HepG2 (cell line): ENCODE measurements at regions not wholly inside any gene's neighbourhood (a gene's known extent, or its start where the extent isn't known, plus 50 kb on each side); places are given as distances from the start of the nearest gene placed in this dataset.

ENCODE experiments used
- ATAC-seq: fragments of 200-7000 bp; cut with Tn5 transposase; 3 replicates; pipeline ENCODE4 v1.9.1; 2020; ENCODE audit warnings: mild to moderate bottlenecking, moderate library complexity
- BruUV-seq: library from RNA; stranded (reverse); fragments of 400-500 nt; replicated peaks from 2 replicates; lab custom pipeline; 2021; lab: Mats Ljungman, UMichigan
- CTCF ChIA-PET: fragments of 300-600 bp; formaldehyde crosslinking; extraction: SDS; loops from one replicate; lab custom pipeline; 2021; ENCODE audit warnings: low total read pairs, inconsistent platforms, low intra/inter-chr PET ratio; lab: Yijun Ruan, JAX
- POLR2A ChIA-PET: fragments of 350-600 bp; sonication (Branson Sonifier 250); formaldehyde crosslinking; loops from one replicate; lab custom pipeline; 2020; ENCODE audit warnings: antibody characterized with exemption, inconsistent platforms; lab: Yijun Ruan, JAX
- DNase-seq: peaks from one replicate; pipeline ENCODE4 v3.0.0-alpha.2; 2015; ENCODE audit warnings: low spot score
- FAIRE-seq: peaks from 3 replicates; lab custom pipeline; 2011; peaks lifted over from hg19 to GRCh38; lab: Jason Lieb, UNC
- H2AFZ ChIP-seq: one replicate; pipeline ENCODE4 v1.6.1; 2011; ENCODE audit warnings: low read length, inconsistent platforms
- H3K27ac ChIP-seq: fragments of 300-600 bp; 3 replicates; pipeline ENCODE4 v1.8.0; 2011; ENCODE audit warnings: mixed run types, mild to moderate bottlenecking, mixed read lengths, low read length, inconsistent platforms; ENCODE audit not compliant: insufficient read depth; ENCODE audit errors: extremely low read length
- H3K27me3 ChIP-seq, 2 experiments: fragments of 200-600 bp in 1 of 2; 2 replicates in 1 of 2; 3 replicates in 1 of 2; pipeline versions ENCODE4 v1.6.0 to v1.8.0; 2011; ENCODE audit warnings: low read length in 2 of 2, mild to moderate bottlenecking in 2 of 2, moderate library complexity in 2 of 2, inconsistent platforms in 1 of 2; ENCODE audit not compliant: insufficient read depth in 2 of 2, control insufficient read depth in 1 of 2
- H3K36me3 ChIP-seq, 2 experiments: fragments of 200-600 bp in 1 of 2; replicated peaks in 1 of 2; 2 replicates in 1 of 2; 3 replicates in 1 of 2; pipeline versions ENCODE4 v1.5.1 to v1.8.0; 2011; ENCODE audit warnings: low read length in 2 of 2, inconsistent platforms in 1 of 2; ENCODE audit not compliant: insufficient read depth in 2 of 2, control insufficient read depth in 1 of 2
- H3K4me1 ChIP-seq: 2 replicates; pipeline ENCODE4 v1.5.1; 2012; ENCODE audit warnings: low read length, inconsistent platforms; ENCODE audit not compliant: insufficient read depth
- H3K4me2 ChIP-seq: 2 replicates; pipeline ENCODE4 v1.6.0; 2011; ENCODE audit warnings: low read depth, low read length, inconsistent platforms
- H3K4me3 ChIP-seq, 3 experiments: fragments of 200-600 bp in 1 of 3; sonication (generic), shearing (Covaris generic) in 1 of 3; replicated peaks in 1 of 3; 2 replicates each; pipeline ENCODE4 v1.5.1; 2011 to 2016; ENCODE audit warnings: low read length in 3 of 3, inconsistent platforms in 2 of 3, low read depth in 2 of 3, mild to moderate bottlenecking in 2 of 3, control low read depth in 1 of 3, mixed read lengths in 1 of 3; ENCODE audit not compliant: insufficient read depth in 1 of 3
- H3K79me2 ChIP-seq: one replicate; pipeline ENCODE4 v1.6.1; 2011; ENCODE audit warnings: low read length, inconsistent platforms; ENCODE audit not compliant: insufficient read depth
- H3K9ac ChIP-seq: 2 replicates; pipeline ENCODE4 v1.6.0; 2011; ENCODE audit warnings: mild to moderate bottlenecking, low read depth, low read length, inconsistent platforms; ENCODE audit not compliant: insufficient read depth
- H3K9me3 ChIP-seq: 2 replicates; pipeline ENCODE4 v1.5.1; 2012; ENCODE audit warnings: mild to moderate bottlenecking, low read length
- H4K20me1 ChIP-seq: 2 replicates; pipeline ENCODE4 v1.6.0; 2011; ENCODE audit warnings: inconsistent platforms, mild to moderate bottlenecking, low read length, moderate library complexity; ENCODE audit not compliant: insufficient read depth
- ATF4 ChIP-seq, 2 experiments: fragments of 450-650 bp in 1 of 2; sonication (generic) in 1 of 2; formaldehyde crosslinking; IDR thresholded peaks; 2 replicates each; pipeline versions ENCODE4 v1.5.0 to v1.8.0; 2020 to 2022; ENCODE audit warnings: mild to moderate bottlenecking in 1 of 2, missing genetic modification reagents in 1 of 2
- DMAP1 ChIP-seq: IDR thresholded peaks from 2 replicates; pipeline ENCODE4 v1.6.1; 2016
- ELK4 ChIP-seq: sonication (generic); formaldehyde crosslinking; IDR thresholded peaks from 2 replicates; pipeline ENCODE4 v1.9.0; 2021; ENCODE audit warnings: missing genetic modification reagents, borderline replicate concordance
- FLYWCH1 ChIP-seq: sonication (generic); formaldehyde crosslinking; IDR thresholded peaks from 2 replicates; pipeline ENCODE4 v1.8.1; 2023; ENCODE audit warnings: mild to moderate bottlenecking, missing genetic modification reagents
- GLI4 ChIP-seq: sonication (generic); formaldehyde crosslinking; IDR thresholded peaks from 2 replicates; pipeline ENCODE4 v1.5.1; 2020; ENCODE audit warnings: missing genetic modification reagents, mild to moderate bottlenecking, moderate library complexity, borderline replicate concordance
- HNF1B ChIP-seq: sonication (generic); formaldehyde crosslinking; IDR thresholded peaks from 2 replicates; pipeline ENCODE4 v1.5.1; 2020; ENCODE audit warnings: mild to moderate bottlenecking, moderate library complexity, missing genetic modification reagents
- PCBP1 ChIP-seq: fragments of 200-400 bp; formaldehyde crosslinking; IDR thresholded peaks from 2 replicates; pipeline ENCODE4 v1.6.1; 2017; ENCODE audit warnings: mild to moderate bottlenecking, low read depth, low read length, borderline replicate concordance
- POGZ ChIP-seq: sonication (generic); formaldehyde crosslinking; IDR thresholded peaks from 2 replicates; pipeline ENCODE4 v1.4.0; 2020; ENCODE audit warnings: mild to moderate bottlenecking, missing genetic modification reagents
- REL ChIP-seq: sonication (generic); formaldehyde crosslinking; conservative IDR thresholded peaks from 2 replicates; pipeline ENCODE4 v1.8.0; 2022; ENCODE audit warnings: mild to moderate bottlenecking, missing genetic modification reagents, moderate library complexity
- REST ChIP-seq, 2 experiments: IDR thresholded peaks; 2 replicates each; pipeline ENCODE4 v1.6.1; 2011 to 2012; ENCODE audit warnings: low read length in 2 of 2, borderline replicate concordance in 1 of 2, low read depth in 1 of 2, mild to moderate bottlenecking in 1 of 2, moderate library complexity in 1 of 2
- SOX5 ChIP-seq: IDR thresholded peaks from 2 replicates; pipeline ENCODE4 v1.6.1; 2016; ENCODE audit warnings: borderline replicate concordance
- ZFY ChIP-seq: sonication (generic); formaldehyde crosslinking; IDR thresholded peaks from 2 replicates; pipeline ENCODE4 v1.4.0; 2020; ENCODE audit warnings: missing genetic modification reagents
- ZNF263 ChIP-seq: sonication (generic); formaldehyde crosslinking; IDR thresholded peaks from 2 replicates; pipeline ENCODE4 v1.4.0; 2020; ENCODE audit warnings: missing genetic modification reagents
- ZNF563 ChIP-seq: sonication (generic); formaldehyde crosslinking; IDR thresholded peaks from 2 replicates; pipeline ENCODE4 v1.8.0; 2022; ENCODE audit warnings: mild to moderate bottlenecking, moderate library complexity, missing genetic modification reagents
- WGBS: methylation state at CpG from one replicate; pipeline ENCODE4 v1.1.6; 2017; ENCODE audit warnings: low lambda C conversion rate; 5-methylcytosine and 5-hydroxymethylcytosine counted together
- in situ Hi-C: cut with HindIII; loops from 2 replicates; pipeline ENCODE4 v1.10.0; 2017; ENCODE audit warnings: low pct_unique_long_range_greater_than_20kb; ENCODE audit not compliant: extremely low pct_ligation_motif_present
- intact Hi-C: fragments of 100-400 bp; cut with micrococcal nuclease; formaldehyde crosslinking; loops from one replicate; pipeline ENCODE4 v1.10.0; 2022; ENCODE audit not compliant: unreplicated experiment

- TF ChIP-seq HNF1B (CRISPR knock-in tag) (peak; percentile 87; the same call in 1 of the 2 replicates), POGZ (peak; percentile 88)
Measured at GRCh38 chr6:113356139-113356538, 501.0 kb upstream of the MARCKS start (continued).

GRCh38 chr6:113357041-113357440 lies 500.1 kb upstream of the MARCKS start:
- Histone ChIP-seq H3K9me3 (no peaks in the 10 kb centered on the region), H3K4me3 (no peak overlapping the region), H2AFZ (no peak overlapping the region), H3K27me3 (no peaks in the 10 kb centered on the region), H3K4me2 (no peak overlapping the region), H3K27ac (no peak overlapping the region), H4K20me1 (no peaks in the 10 kb centered on the region), H3K79me2 (no peaks in the 10 kb centered on the region), H3K9ac (no peak overlapping the region), H3K4me1 (peaks cover 100% of the 10 kb centered on the region), H3K36me3 (no peaks in the 10 kb centered on the region)
- intact Hi-C loops (no loop called here), in situ Hi-C loops (loop anchor here (10.0 kb wide), 1 partner anchor 278 kb away; no protein-coding TSS in a partner anchor)
- CTCF ChIA-PET, result no interaction called here
- POLR2A ChIA-PET, result interaction anchor here (1.5 kb wide), 1 partner anchor 286 kb away, joined by 18 read pairs; no protein-coding TSS in a partner anchor
- DNase-seq, result no peak
- ATAC-seq, result no peak
- no peak for FAIRE-seq
- BruUV-seq, result no TSS peak
- 96% methylated on average over 4 of the region's 4 CpGs for WGBS
- TF ChIP-seq SOX5 (CRISPR knock-in tag), result no peak
- no peak for TF ChIP-seq PCBP1
- no peak for TF ChIP-seq DMAP1 (CRISPR knock-in tag)
- no peak for TF ChIP-seq REL (CRISPR knock-in tag)
- TF ChIP-seq ZFY (CRISPR knock-in tag), result no peak
- TF ChIP-seq ATF4 (CRISPR knock-in tag; IDR thresholded peaks at IDR 0.05), result no peak
- TF ChIP-seq GLI4, result no peak
- TF ChIP-seq FLYWCH1 (CRISPR knock-in tag), result no peak
- TF ChIP-seq ZNF263, result no peak
- no peak for TF ChIP-seq REST (IDR thresholded peaks at IDR 0.05; ENCODE audit: borderline replicate concordance in 1 of 2, low read depth in 1 of 2, low read length in 2 of 2)
- no peak for TF ChIP-seq ZNF563 (CRISPR knock-in tag)
- no peak for TF ChIP-seq ELK4 (CRISPR knock-in tag)
